ENCODE measurements at regions not wholly inside any gene's neighbourhood (a gene's known extent, or its start where the extent isn't known, plus 50 kb on each side); places are given as distances from the start of the nearest gene placed in this dataset.

DNA sequence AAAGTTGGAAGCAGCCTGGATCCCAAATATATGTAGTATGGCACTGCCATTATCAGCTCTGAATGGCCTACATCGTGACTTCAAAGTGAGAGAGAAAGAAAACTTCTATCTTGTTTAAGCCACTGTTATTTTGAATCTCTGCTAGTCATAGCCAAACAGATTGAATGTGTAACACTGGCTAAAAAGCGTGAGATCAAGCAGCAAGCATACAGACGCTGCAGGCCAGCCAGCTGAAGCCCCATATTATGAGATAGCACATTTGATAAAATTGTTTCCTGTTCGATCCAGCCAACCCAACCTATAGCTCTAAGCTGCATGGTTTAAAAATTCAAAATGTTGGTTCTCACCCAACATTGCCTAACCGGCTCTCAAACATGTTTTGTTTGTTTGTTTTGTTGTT lies 95.0 kb downstream of the DUSP6 start:
- DNase-seq (ENCODE audit: low read depth in 2 of 2) = no peak

DNA sequence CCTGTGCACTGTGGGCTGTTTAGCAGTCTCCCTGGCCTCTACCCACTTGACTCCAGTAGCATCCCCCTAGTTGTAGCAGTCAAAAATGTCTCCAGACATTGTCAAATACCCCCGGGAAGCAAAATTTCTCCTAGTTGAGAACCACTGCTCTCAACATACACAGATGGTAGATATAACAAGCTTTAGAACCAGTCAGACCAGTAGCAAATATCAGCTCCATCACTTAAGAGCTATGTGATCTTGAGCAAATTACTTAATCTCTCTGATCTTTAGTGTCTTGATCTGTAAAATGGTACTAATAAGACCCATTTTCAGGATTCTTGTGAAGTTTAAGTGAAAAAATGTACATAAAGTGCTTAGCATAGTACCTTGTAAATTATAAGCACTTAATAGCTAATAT lies 96.2 kb downstream of the DUSP6 start:
- DNase-seq (ENCODE audit: low read depth in 2 of 2) = no peak

DNA sequence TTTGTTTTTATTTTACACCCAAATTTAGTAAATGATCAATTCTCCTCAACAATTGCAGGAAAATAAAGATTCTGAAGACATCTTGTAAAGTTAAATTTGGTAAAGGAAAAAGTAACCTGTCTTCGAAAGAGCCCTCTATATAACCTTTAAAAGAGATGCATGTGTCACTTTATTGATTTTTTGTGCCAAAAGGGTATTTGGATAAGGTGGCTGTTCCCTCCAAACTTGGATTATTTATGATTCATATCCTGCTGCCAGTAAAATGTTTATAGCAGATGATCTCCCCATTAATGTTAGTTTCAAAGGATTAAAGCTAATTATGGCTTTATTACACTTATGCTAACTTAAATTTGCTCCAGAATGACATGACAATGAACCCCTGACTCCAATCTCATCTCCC lies 98.8 kb downstream of the DUSP6 start:
- no peak for DNase-seq (ENCODE audit: low read depth in 2 of 2)

DNA sequence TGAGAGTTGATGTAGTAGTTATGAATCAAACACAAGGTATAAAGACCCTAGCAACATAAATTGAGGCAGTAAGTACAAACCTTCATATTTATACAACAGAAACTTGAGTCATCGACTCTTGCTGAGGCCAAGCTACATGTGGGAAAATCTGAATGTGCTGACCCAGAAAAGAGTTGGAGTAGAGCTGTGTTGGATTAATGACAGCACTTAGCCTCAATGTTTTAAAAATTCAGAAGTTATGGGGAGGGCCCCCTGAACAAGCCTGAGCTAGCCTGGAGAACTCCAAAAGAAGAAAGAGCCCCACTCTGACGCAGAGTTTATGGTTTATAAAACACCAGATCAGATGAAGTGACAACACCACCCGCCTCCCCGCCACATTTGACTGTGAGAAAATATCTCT lies 100.0 kb downstream of the DUSP6 start:
- no peak for DNase-seq (ENCODE audit: low read depth in 2 of 2)

DNA sequence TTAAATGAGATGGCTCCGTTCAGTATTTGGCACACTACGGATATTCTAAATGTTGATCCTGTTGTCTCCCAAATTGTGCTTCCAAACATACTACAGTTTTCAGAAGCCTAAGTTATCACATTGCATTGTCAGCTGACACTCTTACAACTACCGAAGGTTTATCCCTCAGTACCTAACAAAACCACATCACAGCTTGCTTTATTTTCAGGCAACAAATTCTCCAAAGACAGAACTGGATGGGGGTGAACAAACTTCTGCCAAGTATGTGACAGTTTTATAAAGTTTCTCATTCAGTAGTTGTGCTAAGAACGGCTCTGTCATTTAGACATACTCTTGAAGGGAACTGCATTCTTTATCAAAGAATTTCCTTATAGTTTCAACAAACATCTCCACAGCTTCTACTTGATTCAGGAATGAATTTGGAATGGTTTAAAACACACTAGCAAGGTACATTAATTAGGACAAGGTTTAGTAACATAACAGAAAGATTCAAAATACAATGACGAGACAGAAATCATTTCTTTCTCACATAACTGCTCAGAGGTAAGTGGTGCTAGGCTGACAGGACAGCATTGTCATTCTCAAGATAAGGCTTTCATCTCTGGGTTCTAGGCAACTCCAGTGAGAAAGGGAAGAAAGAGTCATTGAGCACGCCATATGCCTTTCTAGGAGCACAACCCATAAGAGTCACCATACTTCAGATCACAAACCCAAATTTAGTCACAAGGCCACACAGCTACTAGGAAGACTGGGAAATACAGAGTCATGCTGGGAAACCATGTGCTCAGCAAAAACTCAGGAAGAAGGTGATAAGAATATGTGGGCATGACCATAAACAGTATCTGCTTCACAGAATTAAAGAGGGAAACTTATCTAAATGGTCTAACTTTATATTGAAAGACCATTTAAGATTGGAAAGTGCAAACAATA lies 100.7 kb downstream of the DUSP6 start:
- no peak for DNase-seq (ENCODE audit: low read depth in 2 of 2)

DNA sequence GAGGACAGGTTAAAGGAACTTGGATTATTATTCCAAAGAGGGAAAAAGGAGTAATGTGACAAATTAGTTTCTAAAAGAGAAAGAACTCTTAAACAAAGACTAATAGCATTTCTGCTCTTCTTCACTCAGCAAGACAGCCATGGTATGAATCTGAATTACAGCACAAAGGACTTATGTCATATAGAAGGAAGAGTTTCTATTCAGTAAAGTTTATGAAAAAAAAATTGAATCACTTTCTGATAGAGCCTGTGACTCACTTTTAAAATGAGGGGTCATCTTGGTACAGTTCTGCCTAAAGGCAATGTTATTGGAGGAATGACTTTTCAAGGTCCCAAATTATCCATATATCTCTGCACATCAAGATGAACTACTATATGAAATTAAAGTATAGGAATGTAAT lies 101.7 kb downstream of the DUSP6 start:
- DNase-seq (ENCODE audit: low read depth in 2 of 2) = no peak

DNA sequence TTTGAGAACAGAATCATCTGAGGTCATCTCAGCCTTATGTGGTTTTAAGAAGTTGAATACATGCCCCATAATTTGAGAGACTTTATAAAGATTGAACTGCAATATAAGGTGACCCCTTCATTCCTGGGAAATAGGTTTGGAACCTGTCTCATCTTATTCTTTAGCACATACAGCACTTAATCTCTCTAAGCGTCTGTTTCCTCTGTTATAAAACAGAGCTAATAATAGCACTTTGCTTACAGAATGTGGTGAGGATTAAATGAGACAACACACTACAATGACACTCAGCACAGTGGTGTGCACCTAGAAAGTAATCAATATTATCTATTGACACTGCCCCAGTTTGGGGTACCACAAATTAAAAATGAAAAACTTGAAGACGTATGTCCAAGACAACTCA lies 102.1 kb downstream of the DUSP6 start:
- DNase-seq (ENCODE audit: low read depth in 2 of 2) = peak in 1 of 2 donors; percentile 24

DNA sequence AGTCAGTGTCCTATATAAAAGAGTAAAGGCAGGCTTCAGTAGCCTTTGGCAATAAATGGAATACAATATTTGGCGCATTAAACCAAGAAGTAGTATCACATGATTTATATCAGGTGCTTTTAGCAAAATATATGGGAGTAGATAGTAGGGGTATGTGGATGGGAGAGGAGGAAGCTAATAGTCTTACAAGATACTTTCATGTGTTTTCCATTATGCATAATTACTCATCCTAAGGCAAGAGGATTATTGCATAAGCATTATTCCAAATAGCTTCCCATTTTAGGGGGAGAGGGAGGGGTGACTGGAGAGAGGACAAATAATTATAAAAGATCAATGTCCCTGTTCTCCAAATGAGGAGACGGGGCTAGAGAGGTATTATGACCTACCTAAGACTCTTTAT lies 104.3 kb downstream of the DUSP6 start:
- DNase-seq (ENCODE audit: low read depth in 2 of 2) = no peak

DNA sequence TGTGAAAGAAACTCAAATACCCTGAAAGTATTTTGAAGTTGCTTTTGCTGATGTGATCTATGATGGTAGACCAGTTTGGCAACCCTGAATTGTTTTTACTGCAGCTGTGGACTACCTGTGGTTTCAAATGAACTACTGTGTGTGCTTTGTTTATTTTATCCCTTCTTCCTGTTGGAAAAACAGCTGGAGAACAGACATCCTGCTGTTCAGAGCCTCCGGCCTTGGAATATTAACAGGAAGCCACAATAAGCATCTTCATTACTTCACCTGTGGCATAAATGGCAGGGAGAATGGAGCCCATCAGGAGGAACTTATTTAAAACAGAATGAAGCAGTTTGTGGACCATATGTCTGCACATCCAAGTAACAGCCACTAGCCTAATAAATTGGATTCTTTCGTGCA lies 104.8 kb downstream of the DUSP6 start:
- DNase-seq (ENCODE audit: low read depth in 2 of 2) = no peak

DNA sequence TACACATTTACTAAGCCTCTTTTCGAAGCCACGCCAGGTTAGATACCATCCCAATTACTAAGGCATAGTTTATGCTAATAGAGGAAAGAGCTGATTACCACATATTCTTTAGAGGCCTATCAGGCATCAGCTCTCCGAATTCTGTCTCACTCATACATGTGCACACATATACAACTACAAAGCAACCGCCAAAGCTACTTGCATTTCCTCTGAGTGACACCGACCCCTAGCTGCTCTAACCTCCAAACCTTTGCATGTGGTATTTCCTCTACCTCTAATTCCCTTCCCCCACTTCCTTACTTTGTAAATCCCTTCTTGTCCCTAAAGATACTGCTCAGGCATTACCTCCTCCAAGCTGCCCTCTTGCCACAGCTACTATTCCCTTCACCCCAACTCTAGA lies 107.2 kb downstream of the DUSP6 start:
- peak in 1 of 2 donors; percentile 24 for DNase-seq (ENCODE audit: low read depth in 2 of 2)

DNA sequence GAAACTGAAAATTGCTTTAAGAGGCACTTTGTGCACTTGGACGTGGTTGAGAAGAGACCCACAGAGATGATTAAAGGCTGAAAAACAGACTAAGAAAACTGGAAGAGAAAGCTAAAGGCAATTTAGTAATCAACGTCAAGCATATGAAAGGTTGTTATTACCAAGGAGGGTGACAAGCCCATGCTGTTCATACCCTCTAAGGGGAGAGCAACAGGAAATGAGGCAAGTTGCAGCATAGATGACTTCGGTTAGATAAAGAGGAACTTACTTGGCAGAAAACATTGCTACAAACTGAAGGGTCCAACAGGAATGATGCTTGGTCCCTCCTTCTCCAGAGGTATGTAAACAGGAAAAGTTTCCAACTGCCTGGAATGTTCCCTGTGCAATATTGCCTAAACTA lies 107.8 kb downstream of the DUSP6 start:
- peak in 1 of 2 donors; percentile 57 for DNase-seq (ENCODE audit: low read depth in 2 of 2)

DNA sequence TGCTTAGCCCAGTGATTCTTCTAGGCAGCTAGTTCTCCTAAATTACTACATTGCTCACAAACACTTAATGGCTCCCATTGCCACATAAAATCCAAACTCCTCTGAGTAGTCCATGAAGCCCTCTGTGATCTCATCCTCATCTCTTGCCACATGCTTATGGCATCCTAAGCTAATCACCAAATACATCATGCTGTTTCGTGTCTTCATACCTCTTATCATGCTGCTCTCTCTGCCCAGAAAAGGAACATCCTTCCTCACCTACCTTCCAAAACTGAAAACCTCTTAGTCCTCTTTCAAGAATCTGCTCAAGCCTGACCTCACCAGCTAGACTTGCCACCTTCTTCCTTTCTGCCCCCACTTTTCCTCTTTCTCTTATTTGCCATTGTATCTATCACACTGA lies 108.5 kb downstream of the DUSP6 start:
- DNase-seq (ENCODE audit: low read depth in 2 of 2) = no peak

DNA sequence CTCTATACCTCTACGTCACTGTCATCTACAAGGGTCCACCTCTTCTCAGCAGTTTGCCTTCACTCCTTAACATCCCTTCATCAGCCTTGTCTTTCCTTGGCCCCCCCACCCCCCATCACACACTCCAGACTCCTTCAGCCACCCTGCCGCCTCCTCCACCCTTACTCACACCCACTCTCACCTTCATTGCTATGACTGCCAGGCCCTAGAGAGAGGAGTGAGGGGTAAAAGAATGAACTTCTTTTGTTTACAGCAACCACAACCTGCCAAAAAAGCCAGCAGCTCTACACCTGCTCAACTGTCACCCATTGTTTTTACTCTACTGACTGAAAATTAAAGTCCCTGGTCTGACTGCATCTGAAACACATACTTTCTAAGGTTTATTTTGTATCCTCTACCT lies 112.8 kb downstream of the DUSP6 start:
- DNase-seq (ENCODE audit: low read depth in 2 of 2) = no peak

DNA sequence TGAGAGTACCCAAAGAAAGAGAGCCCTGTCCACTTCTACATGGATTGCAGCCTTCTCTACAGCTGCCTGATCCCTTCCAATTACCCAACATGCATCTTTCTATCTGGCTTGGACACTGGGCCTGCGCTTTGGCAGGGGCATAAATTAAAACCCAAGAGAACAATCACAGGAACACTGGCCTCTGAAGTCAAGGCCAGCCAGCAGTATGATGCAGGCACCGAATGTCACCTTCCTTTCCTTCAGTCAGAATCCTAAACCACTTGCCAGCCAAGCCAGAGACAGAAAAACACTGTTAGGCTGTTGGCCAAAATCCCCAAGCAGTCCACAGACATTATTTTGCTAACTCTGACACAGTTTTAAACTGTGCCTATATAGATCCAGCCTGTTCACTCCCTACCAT lies 113.7 kb downstream of the DUSP6 start:
- DNase-seq (ENCODE audit: low read depth in 2 of 2) = peak; percentile 92 to 98

DNA sequence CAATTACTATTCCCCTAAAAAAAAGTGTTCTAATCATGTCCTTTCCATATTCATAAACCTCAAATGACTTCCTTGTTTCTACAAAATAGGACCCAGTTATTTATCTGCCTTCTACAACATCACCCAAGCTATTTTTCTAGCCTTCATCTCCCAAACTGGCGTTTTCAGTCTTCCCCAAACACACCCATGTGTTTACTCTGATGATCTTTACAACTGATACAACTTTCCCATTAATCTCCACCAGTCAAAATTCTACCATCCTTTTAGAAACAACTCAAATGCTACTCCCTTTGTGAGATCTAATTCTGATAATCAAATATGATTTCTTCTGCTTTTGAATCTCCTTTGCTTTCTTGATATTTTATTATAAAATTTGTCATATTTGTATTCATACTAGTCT lies 114.5 kb downstream of the DUSP6 start:
- no peak for DNase-seq (ENCODE audit: low read depth in 2 of 2)

DNA sequence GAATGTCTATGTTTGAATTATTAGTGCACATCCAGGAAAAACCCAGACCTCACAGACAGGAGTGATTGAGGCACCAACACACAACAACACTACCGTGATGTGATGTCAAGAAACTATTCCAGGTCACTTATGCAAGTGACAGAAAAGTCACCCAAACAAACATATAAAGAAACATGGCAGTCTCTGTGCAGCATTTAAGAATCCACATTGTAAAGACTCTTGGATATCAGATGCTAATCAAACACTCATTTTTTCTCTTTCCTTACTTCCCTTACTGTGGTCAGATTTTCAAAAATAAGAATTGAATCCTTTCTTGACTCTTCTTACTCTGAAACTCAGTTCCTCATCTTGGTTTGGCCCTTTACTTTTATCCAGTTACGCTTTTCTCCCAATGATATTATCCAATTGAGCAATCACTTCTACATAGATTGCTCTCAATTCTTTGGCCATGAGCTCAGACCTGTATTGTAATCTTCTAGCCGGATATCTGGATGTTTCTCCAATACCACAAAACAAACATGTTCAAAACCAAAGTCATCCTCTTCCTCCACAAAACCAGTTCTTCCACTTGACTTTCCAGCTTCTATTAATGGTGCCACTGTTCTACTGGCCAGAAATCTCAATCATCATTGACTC lies 115.4 kb downstream of the DUSP6 start:
- no peak for DNase-seq (ENCODE audit: low read depth in 2 of 2)

DNA sequence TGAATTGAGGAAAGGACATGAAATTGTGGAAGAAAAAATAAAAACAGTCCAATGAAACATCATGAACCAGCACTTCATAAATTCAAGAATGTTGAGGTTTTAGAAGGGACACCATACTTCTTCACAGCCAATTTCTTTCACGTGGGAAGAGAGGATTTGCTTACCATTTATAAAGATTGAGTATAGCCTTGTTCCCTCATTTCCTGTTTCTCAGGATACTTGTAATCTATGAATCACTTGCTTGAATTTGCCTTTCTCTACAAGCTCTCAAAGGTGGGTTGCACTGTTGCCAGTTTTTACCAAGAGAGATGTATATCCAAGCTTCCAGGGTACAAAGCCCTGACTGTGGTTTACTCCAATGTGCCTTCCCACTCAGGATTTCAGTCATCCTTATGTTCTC lies 116.1 kb downstream of the DUSP6 start:
- peak in 1 of 2 donors; percentile 82 for DNase-seq (ENCODE audit: low read depth in 2 of 2)

DNA sequence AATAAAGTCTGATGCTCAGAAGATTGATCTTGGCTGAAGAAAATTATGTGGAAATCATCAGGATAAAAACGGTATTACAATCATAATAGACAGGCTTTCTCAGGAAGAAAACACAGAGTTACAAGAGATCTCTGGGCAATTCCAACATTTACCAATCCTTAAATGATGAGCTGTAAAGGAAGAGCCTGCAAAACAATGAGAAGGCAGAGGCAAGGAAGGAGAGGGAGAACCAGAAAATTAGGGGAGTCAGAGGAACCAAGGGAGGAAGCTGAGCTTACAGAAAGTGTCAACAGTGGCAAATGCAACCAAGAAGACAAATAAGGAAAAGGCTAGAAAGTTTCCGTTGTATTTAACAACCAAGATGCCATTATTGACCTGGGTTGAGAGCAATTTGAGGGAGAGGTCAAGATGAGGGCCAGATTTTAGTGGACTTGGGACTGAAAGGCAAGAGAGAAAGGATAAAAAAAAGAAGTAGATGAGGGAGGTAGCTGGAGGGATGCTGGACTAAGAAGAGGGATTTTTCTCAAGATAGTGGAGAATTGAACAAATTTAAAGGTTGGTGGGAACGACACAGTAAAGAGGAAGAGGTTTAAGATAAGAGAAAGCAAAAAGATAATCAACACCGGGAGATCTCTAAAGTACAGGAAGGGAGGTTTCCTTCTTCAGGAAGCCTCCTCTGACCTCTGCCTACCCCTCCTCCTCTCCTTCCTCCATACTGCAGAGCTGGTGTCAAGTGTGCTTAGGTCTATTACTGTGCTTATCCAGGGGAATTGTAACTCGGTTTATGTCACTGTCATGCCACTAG lies 116.9 kb downstream of the DUSP6 start:
- peak in 1 of 2 donors; percentile 63 for DNase-seq (ENCODE audit: low read depth in 2 of 2)

DNA sequence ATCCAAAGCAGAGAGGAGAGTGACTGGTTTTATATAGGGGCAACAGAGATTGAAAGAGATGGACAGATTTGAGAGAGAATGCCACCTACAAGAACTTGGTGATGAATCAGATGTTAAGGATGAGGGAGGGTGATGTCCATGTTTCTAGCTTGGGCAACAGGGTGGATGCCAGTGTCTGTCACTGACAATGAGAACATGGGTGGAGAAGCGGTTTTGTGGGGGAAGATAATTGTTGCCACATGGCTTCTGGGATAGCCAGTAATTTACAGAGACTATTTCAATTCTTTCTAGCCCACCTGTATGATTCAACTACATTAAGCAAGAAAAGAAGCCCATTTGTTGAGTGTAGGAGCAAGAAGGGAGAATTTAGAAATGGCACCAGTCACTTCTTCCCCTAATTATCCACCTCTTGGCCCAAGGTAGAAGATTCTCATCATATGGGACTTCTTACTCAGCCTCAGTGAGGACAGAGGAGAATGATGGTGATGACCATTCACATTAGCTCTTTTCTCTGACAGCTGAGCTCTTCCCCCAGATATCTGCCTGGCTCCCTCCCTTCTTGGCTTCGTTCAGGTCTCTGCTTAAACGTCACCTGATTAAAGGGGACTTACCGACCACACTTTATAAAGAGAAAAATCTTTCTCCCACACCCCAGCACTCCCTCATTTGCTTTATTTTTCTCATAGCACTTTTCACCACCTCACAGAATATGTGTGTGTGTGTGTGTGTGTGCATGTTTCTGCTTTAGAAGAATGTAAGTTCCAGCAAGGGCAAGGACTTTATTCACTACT lies 117.8 kb downstream of the DUSP6 start:
- no peak for DNase-seq (ENCODE audit: low read depth in 2 of 2)

DNA sequence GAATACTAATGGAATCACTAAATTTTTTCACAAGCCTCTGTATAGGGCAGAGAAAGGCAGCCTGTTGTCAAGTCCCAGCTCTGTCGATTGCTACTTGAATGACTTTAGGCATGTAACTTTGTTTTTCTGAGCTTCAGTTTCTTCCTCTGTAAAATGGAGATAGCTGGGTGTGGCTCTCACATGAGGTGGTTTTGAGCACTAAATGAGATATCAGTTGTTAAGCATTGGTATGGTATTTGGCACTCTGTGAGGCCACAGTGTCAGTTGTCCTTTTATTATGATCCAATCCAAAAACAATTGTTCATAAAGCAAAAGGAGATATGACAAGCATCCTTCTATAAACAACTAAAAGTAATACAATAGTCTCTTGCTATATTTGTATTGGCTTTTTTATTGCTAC lies 120.6 kb downstream of the DUSP6 start:
- DNase-seq (ENCODE audit: low read depth in 2 of 2) = peak in 1 of 2 donors; percentile 42
